Cerebellar cortex (tissue), 1 donor: ENCODE measurements at regions not wholly inside any gene's neighbourhood (a gene's known extent, or its start where the extent isn't known, plus 50 kb on each side); places are given as distances from the start of the nearest gene placed in this dataset.
"Not testable (repeated sequence)": the region's sequence is repeated elsewhere in the genome, so short reads cannot be mapped to it uniquely, and the experiment has no call there.

Source experiments
- DNase-seq: peaks from one replicate; pipeline ENCODE4 v3.0.0-alpha.2; 2015; ENCODE audit warnings: low spot score

GRCh38 chr5:53160895-53161294 is 51.3 kb upstream of the MOCS2 start:
- DNase-seq = no peak

GRCh38 chr5:53161876-53162275 is 52.3 kb upstream of the MOCS2 start:
- DNase-seq = no peak

GRCh38 chr5:53164478-53165165 is 55.1 kb upstream of the MOCS2 start:
- no peak for DNase-seq

GRCh38 chr5:53165431-53166182 is 56.0 kb upstream of the MOCS2 start:
- DNase-seq = no peak

- no peak for DNase-seq
These were observed 56.6 kb upstream of the MOCS2 start for GRCh38 chr5:53166183-53166495.

GRCh38 chr5:53167836-53168235 is 58.3 kb upstream of the MOCS2 start:
- no peak for DNase-seq

GRCh38 chr5:53169933-53170332 is 60.4 kb upstream of the MOCS2 start:
- DNase-seq = no peak

- DNase-seq = peak; percentile 18
These were observed 61.3 kb upstream of the MOCS2 start for GRCh38 chr5:53170746-53171349.

- DNase-seq = not testable (repeated sequence)
These were observed 62.5 kb upstream of the MOCS2 start for GRCh38 chr5:53172073-53172472.

- no peak for DNase-seq
These were observed 63.1 kb upstream of the MOCS2 start for GRCh38 chr5:53172630-53173029.

- DNase-seq = no peak
These were observed 63.5 kb upstream of the MOCS2 start for GRCh38 chr5:53173083-53173482.

- DNase-seq = no peak
These were observed 69.3 kb upstream of the MOCS2 start for GRCh38 chr5:53178830-53179229.

- DNase-seq = no peak
These were observed 70.1 kb upstream of the MOCS2 start for GRCh38 chr5:53179691-53180090.

- no peak for DNase-seq
These were observed 71.0 kb upstream of the MOCS2 start for GRCh38 chr5:53180538-53180937.

- no peak for DNase-seq
These were observed 71.4 kb upstream of the MOCS2 start for GRCh38 chr5:53180991-53181390.

GRCh38 chr5:53183880-53184279 is 74.3 kb upstream of the MOCS2 start:
- no peak for DNase-seq

- no peak for DNase-seq
These were observed 82.1 kb upstream of the MOCS2 start for GRCh38 chr5:53191548-53192165.

- no peak for DNase-seq
These were observed 84.5 kb upstream of the MOCS2 start for GRCh38 chr5:53194086-53194485.

GRCh38 chr5:53199882-53200281 is 90.3 kb upstream of the MOCS2 start:
- no peak for DNase-seq

GRCh38 chr5:53200306-53200705 is 90.7 kb upstream of the MOCS2 start:
- no peak for DNase-seq

- no peak for DNase-seq
These were observed 92.2 kb upstream of the MOCS2 start for GRCh38 chr5:53201746-53202145.

- DNase-seq = no peak
These were observed 97.0 kb upstream of the MOCS2 start for GRCh38 chr5:53206562-53206961.

- no peak for DNase-seq
These were observed 102.2 kb upstream of the MOCS2 start for GRCh38 chr5:53211799-53212198.
